Mucosa of rectum (tissue), 2 donors: ENCODE measurements at regions not wholly inside any gene's neighbourhood (a gene's known extent, or its start where the extent isn't known, plus 50 kb on each side); places are given as distances from the start of the nearest gene placed in this dataset.

Source experiments
- H3K27ac ChIP-seq, 2 donors: one replicate each; pipeline ENCODE4 v1.7.0; 2013; ENCODE audit warnings: inconsistent platforms in 2 of 2, low read depth in 2 of 2, low read length in 2 of 2
- H3K27me3 ChIP-seq, 2 donors: one replicate each; pipeline ENCODE4 v1.7.0; 2013; ENCODE audit warnings: low read length in 2 of 2; ENCODE audit not compliant: control insufficient read depth in 2 of 2, insufficient read depth in 2 of 2
- H3K36me3 ChIP-seq, 2 donors: one replicate each; pipeline ENCODE4 v1.7.0; 2013; ENCODE audit warnings: low read length in 2 of 2; ENCODE audit not compliant: control insufficient read depth in 2 of 2, insufficient read depth in 2 of 2
- H3K4me1 ChIP-seq, 2 donors: one replicate each; pipeline ENCODE4 v1.7.0; 2013; ENCODE audit warnings: low read length in 2 of 2, mild to moderate bottlenecking in 1 of 2; ENCODE audit not compliant: control insufficient read depth in 2 of 2, insufficient read depth in 2 of 2
- H3K4me3 ChIP-seq, 2 donors: one replicate each; pipeline ENCODE4 v1.7.0; 2013; ENCODE audit warnings: low read length in 2 of 2
- H3K9ac ChIP-seq, 2 donors: one replicate each; pipeline ENCODE4 v1.7.0; 2013; ENCODE audit warnings: low read length in 2 of 2, low read depth in 1 of 2, mild to moderate bottlenecking in 1 of 2
- H3K9me3 ChIP-seq, 2 donors: one replicate each; pipeline ENCODE4 v1.7.0; 2013; ENCODE audit warnings: low read length in 2 of 2; ENCODE audit not compliant: control insufficient read depth in 2 of 2
- donor health status: healthy.
- donor health status: Normal muscosa, but diverticular disease.

DNA sequence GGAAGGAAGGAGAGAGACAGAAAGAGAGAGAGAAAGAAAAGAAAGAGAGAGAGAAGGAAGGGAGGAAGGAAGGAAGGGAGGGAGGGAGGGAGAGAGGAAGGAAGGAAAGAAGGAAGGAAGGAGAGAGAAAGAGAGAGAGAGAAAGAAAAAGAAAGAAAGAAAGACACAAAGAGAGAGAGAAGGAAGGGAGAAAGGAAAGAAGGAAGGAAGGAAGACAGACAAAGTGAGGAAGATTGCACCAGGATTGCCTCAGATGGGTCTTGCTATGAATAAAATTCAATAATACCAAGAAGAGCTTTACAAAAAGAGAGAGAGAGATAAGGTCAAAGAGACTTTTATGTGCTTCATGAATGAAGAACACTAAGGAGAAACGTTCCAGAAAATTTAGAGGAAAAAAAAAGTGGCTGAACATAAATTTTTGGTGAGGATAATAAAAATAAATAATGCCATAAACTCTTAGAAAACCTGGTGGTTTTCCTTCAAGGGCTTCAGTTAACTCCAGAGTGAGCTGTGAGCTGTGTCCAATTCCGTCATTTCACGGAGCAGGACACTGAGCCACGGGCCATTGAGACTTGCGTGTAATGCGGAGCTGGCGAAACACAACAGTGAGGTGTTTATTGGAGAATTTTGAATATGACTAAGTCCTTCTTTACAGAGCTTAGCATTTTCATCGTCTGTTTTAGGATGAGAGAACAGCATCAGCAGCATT is 72.7 kb upstream of the TNRC6C start:
- Histone ChIP-seq H3K9ac (no peak overlapping the region), H3K4me1 (peaks cover 17 to 24% of the 10 kb centered on the region in 2 donors), H3K9me3 (no peaks in the 10 kb centered on the region), H3K4me3 (no peak overlapping the region), H3K27ac (no peak overlapping the region), H3K36me3 (no peaks in the 10 kb centered on the region), H3K27me3 (peaks cover 21 to 24% of the 10 kb centered on the region in 2 donors)

DNA sequence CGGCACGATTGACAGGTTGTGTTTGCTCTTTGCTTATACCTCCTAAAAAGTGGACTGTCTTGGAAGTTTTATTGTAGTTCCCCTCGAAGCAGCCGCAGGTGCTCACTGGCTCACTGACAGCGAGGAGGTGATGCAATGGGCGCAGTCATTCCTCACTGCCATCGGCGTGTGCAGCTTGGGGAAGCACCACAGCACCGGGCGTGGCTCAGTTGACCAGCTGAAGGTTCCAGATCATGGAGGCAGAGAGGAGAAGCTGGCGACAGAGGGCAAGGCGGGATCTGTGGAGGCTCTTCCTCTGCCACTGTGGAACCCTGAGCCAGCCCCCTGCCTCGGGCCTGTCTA is 72.1 kb upstream of the TNRC6C start:
- Histone ChIP-seq H3K4me3 (no peak overlapping the region), H3K27me3 (peaks cover 21 to 24% of the 10 kb centered on the region in 2 donors), H3K36me3 (no peaks in the 10 kb centered on the region), H3K9ac (no peak overlapping the region), H3K27ac (no peak overlapping the region), H3K9me3 (no peaks in the 10 kb centered on the region), H3K4me1 (peaks cover 14 to 19% of the 10 kb centered on the region in 2 donors)

DNA sequence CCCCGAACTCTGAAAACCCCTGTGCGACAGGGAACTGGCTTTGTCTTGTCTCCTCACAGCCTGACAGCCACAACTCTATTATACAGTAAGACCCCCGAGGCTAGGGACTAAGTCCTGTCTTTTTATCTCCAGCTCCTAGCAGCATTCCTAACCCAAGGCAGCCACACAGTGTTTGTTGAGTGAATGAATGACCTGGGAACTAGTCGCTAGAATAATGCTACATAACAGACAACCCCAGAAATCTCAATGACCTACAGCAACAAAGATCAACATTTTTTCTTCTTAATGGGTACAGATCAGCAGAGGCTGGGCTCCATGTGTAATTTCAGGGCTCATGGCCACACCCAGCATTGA is 71.4 kb upstream of the TNRC6C start:
- peaks cover 9 to 14% of the 10 kb centered on the region in 2 donors for H3K4me1 ChIP-seq
- peak overlapping the region in 1 of 2 donors; percentile 45 for H3K9ac ChIP-seq
- H3K9me3 ChIP-seq: no peaks in the 10 kb centered on the region
- H3K27ac ChIP-seq: peak overlapping the region; percentile 13 to 70
- H3K4me3 ChIP-seq: peak overlapping the region; percentile 50 to 77
- peaks cover 21 to 24% of the 10 kb centered on the region in 2 donors for H3K27me3 ChIP-seq
- H3K36me3 ChIP-seq: no peaks in the 10 kb centered on the region

DNA sequence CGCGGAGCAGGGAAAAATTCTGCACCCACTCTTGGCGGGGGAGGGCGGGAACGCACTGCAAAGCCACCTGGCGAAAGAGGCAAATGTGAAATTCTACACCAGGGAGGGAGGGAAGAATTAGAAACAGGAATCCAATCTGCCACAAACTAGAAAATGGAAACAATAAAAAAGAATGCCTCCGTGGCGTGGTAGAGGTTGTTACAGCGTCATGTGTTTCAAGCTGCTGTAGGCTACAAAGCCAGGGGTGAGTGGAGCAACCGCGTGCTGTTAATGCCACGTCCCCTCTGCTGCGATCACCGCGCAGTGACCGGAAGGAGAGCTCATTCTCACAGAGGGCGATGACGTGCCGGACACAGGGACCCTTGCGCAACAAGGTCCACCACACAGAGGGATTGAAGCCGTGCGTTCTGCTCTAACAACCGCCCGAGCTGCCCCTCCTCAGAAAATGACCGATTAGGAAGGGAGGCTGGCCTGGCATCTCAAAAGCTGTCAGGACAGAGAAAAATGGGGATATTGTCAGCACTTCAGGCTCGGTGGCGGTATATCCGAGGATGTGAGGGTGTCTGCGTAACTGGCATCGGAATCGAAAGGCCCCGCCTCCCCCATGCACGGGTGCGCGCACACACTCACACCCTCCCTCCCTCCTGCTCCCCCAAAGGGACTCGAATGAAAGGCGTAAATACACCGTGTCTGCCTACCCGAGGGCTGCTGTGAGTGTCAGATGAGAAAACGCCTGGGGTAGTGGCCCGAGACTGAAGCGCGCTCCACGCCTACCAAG is 70.8 kb upstream of the TNRC6C start:
- Histone ChIP-seq H3K27ac (peak overlapping the region; percentile 13 to 70), H3K4me1 (peaks cover 4 to 9% of the 10 kb centered on the region in 2 donors), H3K27me3 (peaks cover 21 to 24% of the 10 kb centered on the region in 2 donors), H3K9ac (peak overlapping the region; percentile 45 to 75), H3K9me3 (no peaks in the 10 kb centered on the region), H3K36me3 (no peaks in the 10 kb centered on the region), H3K4me3 (peak overlapping the region; percentile 50 to 77)

DNA sequence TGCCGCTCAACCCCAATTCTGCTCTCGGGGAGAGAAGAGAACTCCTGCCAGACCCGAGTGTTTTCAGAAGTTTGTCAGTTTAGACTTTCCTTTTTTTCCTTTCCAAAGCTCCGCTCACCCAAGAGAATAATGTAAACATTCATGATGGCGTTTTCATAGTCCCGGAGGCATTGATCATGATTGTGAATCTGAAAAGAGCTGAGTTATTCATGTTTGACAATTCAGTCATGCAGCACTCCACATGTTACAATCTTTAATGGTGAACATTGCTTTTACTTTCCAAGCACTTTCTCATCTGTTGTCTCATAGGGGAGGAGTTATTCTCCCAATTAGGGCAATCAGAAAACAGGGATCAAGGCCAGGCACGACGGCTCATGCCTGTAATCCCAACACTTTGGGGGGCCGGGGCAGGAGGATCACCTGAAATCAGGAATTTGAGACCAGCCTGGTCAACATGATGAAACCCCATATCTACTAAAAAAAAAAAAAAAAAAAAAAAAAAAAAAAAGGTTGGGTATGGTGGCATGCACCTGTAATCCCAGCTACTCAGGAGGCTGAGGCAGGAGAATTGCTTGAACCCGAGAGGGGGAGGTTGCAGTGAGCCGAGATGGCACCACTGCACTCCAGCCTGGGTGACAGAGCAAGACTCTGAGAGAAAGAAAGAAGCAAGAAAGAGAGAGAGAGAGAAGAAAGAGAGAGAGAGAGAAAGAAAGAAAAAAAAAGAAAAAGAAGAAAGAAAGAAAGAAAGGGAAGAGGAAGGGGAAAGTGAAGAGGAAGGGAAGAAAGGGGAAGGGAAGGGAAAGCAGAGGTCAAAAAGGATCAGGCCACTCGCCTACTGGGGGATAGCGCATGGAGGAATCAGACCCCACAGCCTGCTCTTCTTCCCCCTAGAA is 70.0 kb upstream of the TNRC6C start:
- H3K27me3 ChIP-seq: peaks cover 21 to 24% of the 10 kb centered on the region in 2 donors
- H3K4me1 ChIP-seq: peaks cover 0 to 3% of the 10 kb centered on the region in 2 donors
- peak overlapping the region; percentile 45 to 75 for H3K9ac ChIP-seq
- H3K9me3 ChIP-seq: no peaks in the 10 kb centered on the region
- peak overlapping the region; percentile 50 to 77 for H3K4me3 ChIP-seq
- H3K36me3 ChIP-seq: no peaks in the 10 kb centered on the region
- H3K27ac ChIP-seq: peak overlapping the region in 1 of 2 donors; percentile 70

DNA sequence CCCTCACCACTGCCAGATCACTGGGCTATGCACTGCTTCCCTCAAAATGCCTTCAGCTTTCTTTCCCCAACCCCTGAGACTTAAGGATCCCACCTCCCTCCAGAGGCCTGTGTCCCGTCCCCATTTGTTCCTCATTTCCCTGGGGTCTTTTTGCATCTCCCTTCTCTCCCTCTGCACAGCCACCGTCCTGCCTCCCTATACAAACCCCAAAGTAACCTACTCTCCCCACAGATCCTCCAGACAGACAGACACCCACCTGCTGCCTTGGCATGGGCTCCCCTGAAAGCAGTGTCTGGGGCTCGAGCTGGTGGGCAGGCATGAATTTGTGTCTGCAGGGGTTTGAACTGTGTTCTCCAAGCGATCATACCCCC is 69.4 kb upstream of the TNRC6C start:
- no peak overlapping the region for H3K4me3 ChIP-seq
- peaks cover 0 to 3% of the 10 kb centered on the region in 2 donors for H3K4me1 ChIP-seq
- no peaks in the 10 kb centered on the region for H3K9me3 ChIP-seq
- no peak overlapping the region for H3K9ac ChIP-seq
- H3K27ac ChIP-seq: no peak overlapping the region
- no peaks in the 10 kb centered on the region for H3K36me3 ChIP-seq
- peaks cover 24 to 26% of the 10 kb centered on the region in 2 donors for H3K27me3 ChIP-seq

DNA sequence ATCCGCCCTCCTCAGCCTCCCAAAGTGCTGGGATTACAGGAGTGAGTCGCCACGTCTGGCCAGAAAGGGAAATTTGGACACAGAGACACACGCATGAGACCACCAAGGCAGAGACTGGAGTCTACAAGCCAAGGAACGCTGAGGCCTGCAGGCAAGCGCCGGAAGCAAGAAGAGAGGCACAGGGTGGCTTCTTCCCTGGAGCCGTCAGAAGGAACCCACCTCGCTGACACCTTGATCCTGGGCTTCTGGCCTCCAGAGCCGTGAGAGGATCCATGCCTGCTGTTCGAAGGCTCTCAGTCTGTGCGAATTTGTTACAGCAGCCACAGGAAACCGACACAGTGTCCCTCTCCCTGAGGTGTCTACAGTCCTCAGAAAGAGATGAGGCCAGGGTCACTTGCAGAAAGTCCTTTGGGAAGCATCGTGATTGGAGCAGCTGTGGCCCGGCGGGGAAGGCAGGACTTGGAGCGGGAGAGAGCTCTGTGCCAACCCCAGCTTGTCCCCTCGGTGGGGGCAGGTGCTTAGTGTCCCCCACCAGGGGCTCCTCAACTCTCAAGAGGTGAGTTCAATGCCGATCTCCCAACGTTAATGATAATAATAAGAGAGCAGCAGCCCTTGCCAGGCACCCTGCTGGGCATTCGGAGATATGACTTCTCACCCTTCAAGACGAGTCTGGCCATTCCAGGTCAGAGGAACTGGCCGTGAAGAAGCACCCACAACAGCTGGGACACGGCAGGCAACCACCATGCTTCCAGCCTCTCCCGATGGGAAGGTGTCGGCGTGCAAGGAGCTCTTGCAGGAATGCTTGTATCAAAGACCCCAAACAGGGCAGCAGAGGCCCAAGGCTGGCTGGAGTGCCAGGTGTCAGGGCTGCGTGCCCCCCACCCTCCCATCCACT is 68.4 kb upstream of the TNRC6C start:
- Histone ChIP-seq H3K9me3 (no peaks in the 10 kb centered on the region), H3K4me1 (peaks cover 0 to 3% of the 10 kb centered on the region in 2 donors), H3K36me3 (no peaks in the 10 kb centered on the region), H3K27ac (no peak overlapping the region), H3K9ac (no peak overlapping the region), H3K4me3 (no peak overlapping the region), H3K27me3 (peaks cover 19 to 27% of the 10 kb centered on the region in 2 donors)

DNA sequence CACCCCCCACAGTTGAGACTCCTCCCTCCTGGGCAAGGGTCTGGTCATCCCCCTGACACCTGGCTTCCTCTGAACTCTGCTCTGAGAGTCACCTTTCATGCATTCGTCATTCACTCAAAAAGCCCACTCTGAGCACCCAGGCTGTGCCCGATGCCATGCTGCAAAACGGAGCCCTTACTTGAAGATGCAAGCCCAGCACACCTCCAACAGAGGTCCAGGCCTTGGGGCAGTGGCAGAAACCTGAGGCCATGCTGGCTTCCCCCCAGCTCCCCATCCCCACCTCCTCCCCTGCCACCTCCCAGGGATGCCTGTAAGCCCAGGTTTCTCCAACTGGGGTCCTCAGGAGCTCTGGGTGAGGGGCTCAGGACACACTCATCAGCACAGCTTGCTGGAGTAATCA is 67.7 kb upstream of the TNRC6C start:
- peaks cover 0 to 3% of the 10 kb centered on the region in 2 donors for H3K4me1 ChIP-seq
- no peak overlapping the region for H3K9ac ChIP-seq
- no peaks in the 10 kb centered on the region for H3K9me3 ChIP-seq
- no peak overlapping the region for H3K4me3 ChIP-seq
- no peak overlapping the region for H3K27ac ChIP-seq
- H3K36me3 ChIP-seq: no peaks in the 10 kb centered on the region
- peaks cover 19 to 27% of the 10 kb centered on the region in 2 donors for H3K27me3 ChIP-seq

DNA sequence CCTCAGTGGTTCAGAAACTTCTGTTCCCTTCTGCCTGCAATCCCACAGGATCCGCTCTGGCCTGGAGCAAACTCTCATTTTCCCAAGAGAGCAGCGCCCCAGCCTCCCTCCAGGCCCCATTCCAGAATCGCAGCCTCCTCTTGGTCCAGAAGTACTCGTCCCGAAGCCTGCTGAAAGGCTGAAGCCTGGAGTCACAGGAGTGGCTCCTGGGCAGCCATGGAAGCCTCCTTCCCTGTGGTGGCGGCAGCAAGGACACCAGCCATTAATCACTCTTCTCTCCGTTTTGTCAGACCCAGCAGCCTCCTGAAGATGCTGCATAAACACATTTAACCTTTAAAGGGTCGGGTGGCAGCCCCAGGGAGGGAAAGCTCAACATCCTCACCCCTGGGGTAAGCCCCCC is 66.9 kb upstream of the TNRC6C start:
- H3K4me1 ChIP-seq: peaks cover 0 to 3% of the 10 kb centered on the region in 2 donors
- no peaks in the 10 kb centered on the region for H3K36me3 ChIP-seq
- no peak overlapping the region for H3K27ac ChIP-seq
- H3K4me3 ChIP-seq: no peak overlapping the region
- no peak overlapping the region for H3K9ac ChIP-seq
- H3K27me3 ChIP-seq: peaks cover 13 to 21% of the 10 kb centered on the region in 2 donors
- no peaks in the 10 kb centered on the region for H3K9me3 ChIP-seq
